Inflammatory macrophage treated with lipopolysaccharide for 1 hour (primary cell): ENCODE measurements at regions not wholly inside any gene's neighbourhood (a gene's known extent, or its start where the extent isn't known, plus 50 kb on each side); places are given as distances from the start of the nearest gene placed in this dataset.

ENCODE experiments used
- DNase-seq, 2 donors: peaks; one replicate each; pipeline ENCODE4 v3.0.0-alpha.2; 2020 to 2022

GRCh38 chr11:116200564-116200963, 572.2 kb downstream of the BUD13 start:
- no peak for DNase-seq

GRCh38 chr11:116199182-116199581, 573.6 kb downstream of the BUD13 start:
- DNase-seq = no peak

- no peak for DNase-seq
Measured at GRCh38 chr11:116194156-116194904, 578.5 kb downstream of the BUD13 start.

GRCh38 chr11:116193321-116194131, 579.3 kb downstream of the BUD13 start:
- no peak for DNase-seq

GRCh38 chr11:116192509-116193210, 580.1 kb downstream of the BUD13 start:
- no peak for DNase-seq

GRCh38 chr11:116190861-116191260, 581.9 kb downstream of the BUD13 start:
- no peak for DNase-seq

- DNase-seq = no peak
Measured at GRCh38 chr11:116189408-116190170, 583.2 kb downstream of the BUD13 start.

- DNase-seq = no peak
Measured at GRCh38 chr11:116188350-116188749, 584.4 kb downstream of the BUD13 start.

GRCh38 chr11:116187026-116187425, 585.8 kb downstream of the BUD13 start:
- DNase-seq = no peak

GRCh38 chr11:116185551-116185950, 587.2 kb downstream of the BUD13 start:
- DNase-seq = no peak

- no peak for DNase-seq
Measured at GRCh38 chr11:116184763-116185162, 588.0 kb downstream of the BUD13 start.

- DNase-seq = no peak
Measured at GRCh38 chr11:116182356-116182966, 590.3 kb downstream of the BUD13 start.

- no peak for DNase-seq
Measured at GRCh38 chr11:116180806-116181600, 591.8 kb downstream of the BUD13 start.

GRCh38 chr11:116179401-116179800, 593.4 kb downstream of the BUD13 start:
- no peak for DNase-seq

- DNase-seq = no peak
Measured at GRCh38 chr11:116177521-116178210, 595.1 kb downstream of the BUD13 start.

- DNase-seq = no peak
Measured at GRCh38 chr11:116176484-116177005, 596.2 kb downstream of the BUD13 start.

GRCh38 chr11:116175707-116176106, 597.1 kb downstream of the BUD13 start:
- DNase-seq = no peak

- no peak for DNase-seq
Measured at GRCh38 chr11:116173941-116174911, 598.6 kb downstream of the BUD13 start.

- DNase-seq = no peak
Measured at GRCh38 chr11:116173506-116173905, 599.3 kb downstream of the BUD13 start.
